Left forelimb (tissue), 1 donor: ENCODE measurements at regions not wholly inside any gene's neighbourhood (a gene's known extent, or its start where the extent isn't known, plus 50 kb on each side); places are given as distances from the start of the nearest gene placed in this dataset.
A peak's percentile ranks its signal among the peaks of the same experiment; 100 is the strongest.
"Not testable (repeated sequence)": the region's sequence is repeated elsewhere in the genome, so short reads cannot be mapped to it uniquely, and the experiment has no call there.

Source experiments
- DNase-seq: peaks from one replicate; pipeline ENCODE4 v3.0.0-alpha.2; 2018; ENCODE audit warnings: low spot score

GRCh38 chr2:128598260-128598659, 279.6 kb upstream of the HS6ST1 start:
- not testable (repeated sequence) for DNase-seq

GRCh38 chr2:128598862-128599441, 280.3 kb upstream of the HS6ST1 start:
- DNase-seq, result no peak

GRCh38 chr2:128599700-128600099, 281.0 kb upstream of the HS6ST1 start:
- peak; percentile 47 for DNase-seq

- DNase-seq, result peak; percentile 62
These were observed 282.1 kb upstream of the HS6ST1 start for GRCh38 chr2:128600581-128601297.

GRCh38 chr2:128601298-128602037, 282.8 kb upstream of the HS6ST1 start:
- peak; percentile 57 for DNase-seq

- peak; percentile 48 for DNase-seq
These were observed 283.5 kb upstream of the HS6ST1 start for GRCh38 chr2:128602038-128602698.

GRCh38 chr2:128602699-128603101, 284.0 kb upstream of the HS6ST1 start:
- peak; percentile 36 for DNase-seq

GRCh38 chr2:128603411-128603924, 284.8 kb upstream of the HS6ST1 start:
- DNase-seq, result peak; percentile 56

- peak; percentile 59 for DNase-seq
These were observed 285.4 kb upstream of the HS6ST1 start for GRCh38 chr2:128604045-128604444.

- DNase-seq, result not testable (repeated sequence)
These were observed 285.9 kb upstream of the HS6ST1 start for GRCh38 chr2:128604581-128604980.

- peak; percentile 51 for DNase-seq
These were observed 286.8 kb upstream of the HS6ST1 start for GRCh38 chr2:128605421-128605820.

GRCh38 chr2:128605931-128606330, 287.3 kb upstream of the HS6ST1 start:
- DNase-seq, result no peak

- peak; percentile 33 for DNase-seq
These were observed 288.2 kb upstream of the HS6ST1 start for GRCh38 chr2:128606837-128607236.

- DNase-seq, result peak; percentile 37
These were observed 288.8 kb upstream of the HS6ST1 start for GRCh38 chr2:128607440-128607839.

GRCh38 chr2:128607911-128608506, 289.3 kb upstream of the HS6ST1 start:
- peak; percentile 49 for DNase-seq

- peak; percentile 57 for DNase-seq
These were observed 290.5 kb upstream of the HS6ST1 start for GRCh38 chr2:128608921-128609880.

GRCh38 chr2:128610496-128610895, 291.8 kb upstream of the HS6ST1 start:
- DNase-seq, result no peak

GRCh38 chr2:128611421-128612320, 293.0 kb upstream of the HS6ST1 start:
- DNase-seq, result no peak

- no peak for DNase-seq
These were observed 294.0 kb upstream of the HS6ST1 start for GRCh38 chr2:128612628-128613027.

- no peak for DNase-seq
These were observed 294.7 kb upstream of the HS6ST1 start for GRCh38 chr2:128613351-128613750.
